GM12878 (cell line): ENCODE measurements at regions not wholly inside any gene's neighbourhood (a gene's known extent, or its start where the extent isn't known, plus 50 kb on each side); places are given as distances from the start of the nearest gene placed in this dataset.

Experiments
- BACH1 ChIP-seq: fragments of 450-650 bp; IDR thresholded peaks from 2 replicates; pipeline ENCODE4 v1.6.1; 2017; ENCODE audit warnings: mild to moderate bottlenecking, borderline replicate concordance
- LARP7 ChIP-seq: fragments of 450-650 bp; IDR thresholded peaks from 2 replicates; pipeline ENCODE4 v1.6.1; 2017; ENCODE audit warnings: mild to moderate bottlenecking
- MEF2A ChIP-seq: IDR thresholded peaks from 2 replicates; pipeline ENCODE4 v1.6.1; 2011; ENCODE audit warnings: low read depth, mild to moderate bottlenecking, low read length, moderate library complexity; ENCODE audit not compliant: insufficient read depth
- MYB ChIP-seq: fragments of 150-350 bp; IDR thresholded peaks from 2 replicates; pipeline ENCODE4 v1.6.1; 2014; ENCODE audit warnings: mild to moderate bottlenecking, low read depth, low read length, borderline replicate concordance
- NBN ChIP-seq: fragments of 450-650 bp; IDR thresholded peaks from 2 replicates; pipeline ENCODE4 v1.6.1; 2016
- NRF1 ChIP-seq: conservative IDR thresholded peaks from 2 replicates; pipeline ENCODE4 v1.6.1; 2011; ENCODE audit warnings: mild to moderate bottlenecking, low read depth, low read length, improper control_type of control experiment
- POLR2AphosphoS5 ChIP-seq: IDR thresholded peaks from 2 replicates; pipeline ENCODE4 v1.6.1; 2011; ENCODE audit warnings: mild to moderate bottlenecking, low read length, inconsistent platforms
- RELA ChIP-seq: fragments of 450-650 bp; IDR thresholded peaks from 2 replicates; pipeline ENCODE4 v1.8.0; 2014; ENCODE audit warnings: borderline replicate concordance; ENCODE audit not compliant: partially characterized antibody
- ZNF207 ChIP-seq: fragments of 450-650 bp; IDR thresholded peaks from 2 replicates; pipeline ENCODE4 v1.6.1; 2014; ENCODE audit warnings: antibody characterized with exemption, mild to moderate bottlenecking, borderline replicate concordance
- TF ChIP-seq, protein P1 (sequence below): IDR thresholded peaks from 2 replicates; pipeline ENCODE4 v1.6.1; 2012; ENCODE audit warnings: low read depth, low read length, improper control_type of control experiment
- TF ChIP-seq, protein P2 (sequence below): fragments of 450-650 bp; IDR thresholded peaks from 2 replicates; pipeline ENCODE4 v1.6.1; 2017; ENCODE audit warnings: mild to moderate bottlenecking
- TF ChIP-seq, protein P3 (sequence below): fragments of 450-650 bp; IDR thresholded peaks from 2 replicates; pipeline ENCODE4 v1.6.1; 2016; ENCODE audit warnings: mild to moderate bottlenecking
- TF ChIP-seq, protein P4 (sequence below): IDR thresholded peaks from 2 replicates; pipeline ENCODE4 v1.6.1; 2012; ENCODE audit warnings: low read depth, low read length, improper control_type of control experiment
- TF ChIP-seq, protein P5 (sequence below): IDR thresholded peaks from 2 replicates; pipeline ENCODE4 v1.6.1; 2011; ENCODE audit warnings: borderline replicate concordance, low read depth, mild to moderate bottlenecking, moderate library complexity, mixed read lengths, low read length; ENCODE audit not compliant: insufficient read depth; ENCODE audit errors: extremely low read length
- TF ChIP-seq, protein P6 (sequence below): fragments of 450-650 bp; formaldehyde crosslinking; IDR thresholded peaks from 2 replicates; pipeline ENCODE4 v1.5.0; 2022; ENCODE audit warnings: mild to moderate bottlenecking, missing genetic modification characterization

DNA sequence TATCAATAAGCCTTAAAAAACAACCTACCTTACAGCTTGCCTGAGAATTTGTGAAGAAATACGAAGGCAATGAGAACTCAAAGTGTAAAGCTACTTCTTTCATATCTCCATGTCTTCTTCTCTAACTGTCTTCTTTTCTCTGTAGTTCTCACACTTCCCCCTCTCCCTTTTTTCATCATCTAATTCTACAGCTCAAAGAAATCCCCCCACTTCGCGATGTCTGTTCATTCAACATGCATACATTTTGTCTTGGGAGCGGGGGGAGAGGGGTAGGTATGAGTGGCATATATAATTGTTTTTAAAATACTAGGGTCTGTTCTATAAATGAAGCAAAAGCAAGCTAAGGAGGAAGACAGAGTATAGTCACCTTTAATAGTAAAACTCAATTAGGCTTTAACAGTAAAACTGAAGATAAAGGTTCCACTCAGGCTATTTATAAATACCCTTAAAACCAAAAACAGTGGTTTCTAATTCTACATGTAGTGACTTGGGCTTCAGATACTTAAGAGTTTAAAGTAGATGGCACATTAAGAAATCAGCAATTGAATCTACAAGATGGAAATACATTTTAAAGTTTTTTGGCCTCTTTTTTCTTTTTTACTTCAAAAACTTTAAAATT, 106.9 kb downstream of the KLF12 start (continued):
- no peak for TF ChIP-seq ZNF207
- peak; percentile 39; the same call in 1 of the 2 replicates for TF ChIP-seq POLR2AphosphoS5
- TF ChIP-seq NBN = no peak
- TF ChIP-seq, protein P1, sequence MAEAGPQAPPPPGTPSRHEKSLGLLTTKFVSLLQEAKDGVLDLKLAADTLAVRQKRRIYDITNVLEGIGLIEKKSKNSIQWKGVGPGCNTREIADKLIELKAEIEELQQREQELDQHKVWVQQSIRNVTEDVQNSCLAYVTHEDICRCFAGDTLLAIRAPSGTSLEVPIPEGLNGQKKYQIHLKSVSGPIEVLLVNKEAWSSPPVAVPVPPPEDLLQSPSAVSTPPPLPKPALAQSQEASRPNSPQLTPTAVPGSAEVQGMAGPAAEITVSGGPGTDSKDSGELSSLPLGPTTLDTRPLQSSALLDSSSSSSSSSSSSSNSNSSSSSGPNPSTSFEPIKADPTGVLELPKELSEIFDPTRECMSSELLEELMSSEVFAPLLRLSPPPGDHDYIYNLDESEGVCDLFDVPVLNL = no peak
- TF ChIP-seq NRF1 = no peak
- TF ChIP-seq, protein P2, sequence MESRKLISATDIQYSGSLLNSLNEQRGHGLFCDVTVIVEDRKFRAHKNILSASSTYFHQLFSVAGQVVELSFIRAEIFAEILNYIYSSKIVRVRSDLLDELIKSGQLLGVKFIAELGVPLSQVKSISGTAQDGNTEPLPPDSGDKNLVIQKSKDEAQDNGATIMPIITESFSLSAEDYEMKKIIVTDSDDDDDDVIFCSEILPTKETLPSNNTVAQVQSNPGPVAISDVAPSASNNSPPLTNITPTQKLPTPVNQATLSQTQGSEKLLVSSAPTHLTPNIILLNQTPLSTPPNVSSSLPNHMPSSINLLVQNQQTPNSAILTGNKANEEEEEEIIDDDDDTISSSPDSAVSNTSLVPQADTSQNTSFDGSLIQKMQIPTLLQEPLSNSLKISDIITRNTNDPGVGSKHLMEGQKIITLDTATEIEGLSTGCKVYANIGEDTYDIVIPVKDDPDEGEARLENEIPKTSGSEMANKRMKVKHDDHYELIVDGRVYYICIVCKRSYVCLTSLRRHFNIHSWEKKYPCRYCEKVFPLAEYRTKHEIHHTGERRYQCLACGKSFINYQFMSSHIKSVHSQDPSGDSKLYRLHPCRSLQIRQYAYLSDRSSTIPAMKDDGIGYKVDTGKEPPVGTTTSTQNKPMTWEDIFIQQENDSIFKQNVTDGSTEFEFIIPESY = no peak
- TF ChIP-seq, protein P3, sequence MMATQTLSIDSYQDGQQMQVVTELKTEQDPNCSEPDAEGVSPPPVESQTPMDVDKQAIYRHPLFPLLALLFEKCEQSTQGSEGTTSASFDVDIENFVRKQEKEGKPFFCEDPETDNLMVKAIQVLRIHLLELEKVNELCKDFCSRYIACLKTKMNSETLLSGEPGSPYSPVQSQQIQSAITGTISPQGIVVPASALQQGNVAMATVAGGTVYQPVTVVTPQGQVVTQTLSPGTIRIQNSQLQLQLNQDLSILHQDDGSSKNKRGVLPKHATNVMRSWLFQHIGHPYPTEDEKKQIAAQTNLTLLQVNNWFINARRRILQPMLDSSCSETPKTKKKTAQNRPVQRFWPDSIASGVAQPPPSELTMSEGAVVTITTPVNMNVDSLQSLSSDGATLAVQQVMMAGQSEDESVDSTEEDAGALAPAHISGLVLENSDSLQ = 0 out of 2 replicates have a peak, but pooled peaks have one; percentile 14
- no peak for TF ChIP-seq MYB
- TF ChIP-seq, protein P4, sequence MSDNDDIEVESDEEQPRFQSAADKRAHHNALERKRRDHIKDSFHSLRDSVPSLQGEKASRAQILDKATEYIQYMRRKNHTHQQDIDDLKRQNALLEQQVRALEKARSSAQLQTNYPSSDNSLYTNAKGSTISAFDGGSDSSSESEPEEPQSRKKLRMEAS = no peak
- TF ChIP-seq MEF2A = 0 out of 2 replicates have a peak, but pooled peaks have one; percentile 54
- TF ChIP-seq, protein P5, sequence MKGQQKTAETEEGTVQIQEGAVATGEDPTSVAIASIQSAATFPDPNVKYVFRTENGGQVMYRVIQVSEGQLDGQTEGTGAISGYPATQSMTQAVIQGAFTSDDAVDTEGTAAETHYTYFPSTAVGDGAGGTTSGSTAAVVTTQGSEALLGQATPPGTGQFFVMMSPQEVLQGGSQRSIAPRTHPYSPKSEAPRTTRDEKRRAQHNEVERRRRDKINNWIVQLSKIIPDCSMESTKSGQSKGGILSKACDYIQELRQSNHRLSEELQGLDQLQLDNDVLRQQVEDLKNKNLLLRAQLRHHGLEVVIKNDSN = no peak
- no peak for TF ChIP-seq LARP7
- no peak for TF ChIP-seq BACH1
- TF ChIP-seq, protein P6, sequence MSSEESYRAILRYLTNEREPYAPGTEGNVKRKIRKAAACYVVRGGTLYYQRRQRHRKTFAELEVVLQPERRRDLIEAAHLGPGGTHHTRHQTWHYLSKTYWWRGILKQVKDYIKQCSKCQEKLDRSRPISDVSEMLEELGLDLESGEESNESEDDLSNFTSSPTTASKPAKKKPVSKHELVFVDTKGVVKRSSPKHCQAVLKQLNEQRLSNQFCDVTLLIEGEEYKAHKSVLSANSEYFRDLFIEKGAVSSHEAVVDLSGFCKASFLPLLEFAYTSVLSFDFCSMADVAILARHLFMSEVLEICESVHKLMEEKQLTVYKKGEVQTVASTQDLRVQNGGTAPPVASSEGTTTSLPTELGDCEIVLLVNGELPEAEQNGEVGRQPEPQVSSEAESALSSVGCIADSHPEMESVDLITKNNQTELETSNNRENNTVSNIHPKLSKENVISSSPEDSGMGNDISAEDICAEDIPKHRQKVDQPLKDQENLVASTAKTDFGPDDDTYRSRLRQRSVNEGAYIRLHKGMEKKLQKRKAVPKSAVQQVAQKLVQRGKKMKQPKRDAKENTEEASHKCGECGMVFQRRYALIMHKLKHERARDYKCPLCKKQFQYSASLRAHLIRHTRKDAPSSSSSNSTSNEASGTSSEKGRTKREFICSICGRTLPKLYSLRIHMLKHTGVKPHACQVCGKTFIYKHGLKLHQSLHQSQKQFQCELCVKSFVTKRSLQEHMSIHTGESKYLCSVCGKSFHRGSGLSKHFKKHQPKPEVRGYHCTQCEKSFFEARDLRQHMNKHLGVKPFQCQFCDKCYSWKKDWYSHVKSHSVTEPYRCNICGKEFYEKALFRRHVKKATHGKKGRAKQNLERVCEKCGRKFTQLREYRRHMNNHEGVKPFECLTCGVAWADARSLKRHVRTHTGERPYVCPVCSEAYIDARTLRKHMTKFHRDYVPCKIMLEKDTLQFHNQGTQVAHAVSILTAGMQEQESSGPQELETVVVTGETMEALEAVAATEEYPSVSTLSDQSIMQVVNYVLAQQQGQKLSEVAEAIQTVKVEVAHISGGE = no peak
- no peak for TF ChIP-seq RELA
